Loucy (cell line): ENCODE measurements at regions not wholly inside any gene's neighbourhood (a gene's known extent, or its start where the extent isn't known, plus 50 kb on each side); places are given as distances from the start of the nearest gene placed in this dataset.

Source experiments
- CTCF ChIP-seq: fragments of 200-600 bp; sonication (generic); conservative IDR thresholded peaks from 2 replicates; pipeline ENCODE4 v1.5.1; 2014; ENCODE audit warnings: mild to moderate bottlenecking, antibody characterized with exemption, low read length
- EZH2phosphoT487 ChIP-seq: fragments of 200-600 bp; IDR thresholded peaks from 2 replicates; pipeline ENCODE4 v1.6.1; 2018; ENCODE audit warnings: antibody characterized with exemption, mild to moderate bottlenecking, moderate library complexity, borderline replicate concordance

GRCh38 chr1:168907786-168908348 lies 178.9 kb upstream of the DPT start:
- TF ChIP-seq CTCF (no peak), EZH2phosphoT487 (no peak)
